ENCODE measurements at regions not wholly inside any gene's neighbourhood (a gene's known extent, or its start where the extent isn't known, plus 50 kb on each side); places are given as distances from the start of the nearest gene placed in this dataset.

DNA sequence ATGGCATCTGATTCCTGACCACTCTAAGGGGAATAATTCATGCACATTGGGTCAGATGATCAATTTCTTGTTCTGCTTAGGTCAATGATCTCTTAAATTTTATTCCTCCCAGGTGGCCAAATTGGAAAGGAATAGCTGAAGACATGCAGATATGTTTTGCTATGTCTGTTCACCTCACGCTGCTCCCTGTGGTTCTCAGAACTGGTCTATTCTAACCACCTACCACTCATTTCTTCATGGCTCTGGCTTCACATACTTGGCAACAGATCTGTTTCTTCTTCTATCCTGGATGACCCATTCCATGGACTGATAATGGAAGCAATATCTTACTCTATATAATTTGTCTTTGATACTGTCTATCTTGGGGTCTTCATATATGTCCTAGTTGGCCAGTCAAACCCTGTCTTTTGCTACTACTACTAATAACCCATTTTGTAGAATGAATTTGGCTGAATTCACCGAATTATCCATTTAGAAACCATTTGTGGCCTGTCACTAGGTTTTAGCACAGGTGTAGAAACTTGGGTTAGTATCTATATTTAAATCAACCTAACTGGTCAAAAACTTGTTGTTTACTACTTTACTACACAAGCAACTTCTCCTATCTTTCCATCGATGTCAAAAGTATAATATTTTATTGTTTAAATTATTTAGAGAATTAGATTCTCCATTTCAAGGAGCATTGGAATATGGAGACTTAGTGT lies 650.9 kb downstream of the TLE4 start:
- ChIA-PET CTCF (no interaction called here), RAD21 (ENCODE audit: unreplicated experiment) (no interaction called here), SMC1A (ENCODE audit: uncharacterized antibody, unreplicated experiment) (no interaction called here), POLR2A (no interaction called here)
- no TSS peak for BruUV-seq (replicated peaks)
- no peaks in the 10 kb centered on the region for H3K27me3 ChIP-seq (replicated peaks in 1 of 2; ENCODE audit: control insufficient read depth in 2 of 2, insufficient read depth in 2 of 2, low read length in 1 of 2)
- DNase-seq (ENCODE audit: low read depth, low spot score): no peak
- no peak for FAIRE-seq
- intact Hi-C loops (cut with micrococcal nuclease; ENCODE audit: unreplicated experiment): no loop called here
- H3K9me3 ChIP-seq (replicated peaks; ENCODE audit: control insufficient read depth, insufficient read depth, low read length): no peaks in the 10 kb centered on the region
- H3K9ac ChIP-seq (ENCODE audit: control insufficient read depth, insufficient read depth, low read length): no peak overlapping the region
- TF ChIP-seq FOXM1 (IDR thresholded peaks at IDR 0.05; ENCODE audit: low read depth, low read length) (no peak), CHD2 (IDR thresholded peaks at IDR 0.05; ENCODE audit: borderline replicate concordance, low read depth, low read length) (no peak), SUZ12 (IDR thresholded peaks at IDR 0.05; ENCODE audit: unreplicated experiment) (no peak), CUX1 (IDR thresholded peaks at IDR 0.05; ENCODE audit: insufficient replicate concordance, low read depth, low read length) (no peak), ZNF207 (IDR thresholded peaks at IDR 0.05; ENCODE audit: borderline replicate concordance) (no peak)
- H3K79me2 ChIP-seq (ENCODE audit: control insufficient read depth, insufficient read depth, low read length): no peaks in the 10 kb centered on the region
- H3K27ac ChIP-seq (ENCODE audit: control insufficient read depth, insufficient read depth): no peak overlapping the region
- no peaks in the 10 kb centered on the region for H4K20me1 ChIP-seq (ENCODE audit: control insufficient read depth, insufficient read depth)
- no peak overlapping the region for H3K4me3 ChIP-seq
- no peaks in the 10 kb centered on the region for H3K36me3 ChIP-seq (ENCODE audit: control insufficient read depth in 2 of 2, insufficient read depth in 2 of 2, low read length in 1 of 2)
- in situ Hi-C loops (cut with MboI): no loop called here
- H2AFZ ChIP-seq (ENCODE audit: control insufficient read depth, low read depth, low read length): no peak overlapping the region
- no peaks in the 10 kb centered on the region for H3K4me1 ChIP-seq (ENCODE audit: control insufficient read depth, insufficient read depth, low read length)
- H3K4me2 ChIP-seq (ENCODE audit: control insufficient read depth, insufficient read depth): no peak overlapping the region
- ATAC-seq: no peak
- WGBS (ENCODE audit: insufficient coverage, insufficient replicate concordance, low lambda C conversion rate, missing lambda C conversion rate): 9% methylated on average over 3 of the region's 3 CpGs

Data from GM12878 (cell line).